GM18873 (cell line): ENCODE measurements at regions not wholly inside any gene's neighbourhood (a gene's known extent, or its start where the extent isn't known, plus 50 kb on each side); places are given as distances from the start of the nearest gene placed in this dataset.

ENCODE experiments used
- ATAC-seq: cut with Tn5 transposase; IDR thresholded peaks from one replicate; pipeline ENCODE4 v1.9.1; 2021; ENCODE audit warnings: mild to moderate bottlenecking, moderate library complexity, moderate number of reproducible peaks; ENCODE audit not compliant: unreplicated experiment, low FRiP score

GRCh38 chr11:28728666-28729065, 620.5 kb downstream of the METTL15 start:
- ATAC-seq, result no peak

GRCh38 chr11:28727254-28727653, 619.1 kb downstream of the METTL15 start:
- no peak for ATAC-seq

GRCh38 chr11:28726432-28726831, 618.2 kb downstream of the METTL15 start:
- no peak for ATAC-seq

- no peak for ATAC-seq
Measured at GRCh38 chr11:28715726-28716125, 607.5 kb downstream of the METTL15 start.

GRCh38 chr11:28713850-28714249, 605.7 kb downstream of the METTL15 start:
- ATAC-seq, result no peak

GRCh38 chr11:28708075-28708474, 599.9 kb downstream of the METTL15 start:
- ATAC-seq, result no peak

GRCh38 chr11:28704801-28705200, 596.6 kb downstream of the METTL15 start:
- no peak for ATAC-seq

GRCh38 chr11:28703371-28703770, 595.2 kb downstream of the METTL15 start:
- no peak for ATAC-seq

- no peak for ATAC-seq
Measured at GRCh38 chr11:28702871-28703270, 594.7 kb downstream of the METTL15 start.

- no peak for ATAC-seq
Measured at GRCh38 chr11:28702450-28702790, 594.2 kb downstream of the METTL15 start.

GRCh38 chr11:28701760-28702449, 593.7 kb downstream of the METTL15 start:
- no peak for ATAC-seq

GRCh38 chr11:28699701-28700100, 591.5 kb downstream of the METTL15 start:
- no peak for ATAC-seq

- ATAC-seq, result no peak
Measured at GRCh38 chr11:28697920-28698827, 590.0 kb downstream of the METTL15 start.

GRCh38 chr11:28696591-28696990, 588.4 kb downstream of the METTL15 start:
- no peak for ATAC-seq

GRCh38 chr11:28690746-28691145, 582.6 kb downstream of the METTL15 start:
- no peak for ATAC-seq

GRCh38 chr11:28684011-28684586, 575.9 kb downstream of the METTL15 start:
- no peak for ATAC-seq

GRCh38 chr11:28679795-28680468, 571.7 kb downstream of the METTL15 start:
- ATAC-seq, result no peak

GRCh38 chr11:28677721-28678120, 569.5 kb downstream of the METTL15 start:
- no peak for ATAC-seq

- ATAC-seq, result no peak
Measured at GRCh38 chr11:28675183-28675582, 567.0 kb downstream of the METTL15 start.

- ATAC-seq, result no peak
Measured at GRCh38 chr11:28674433-28675103, 566.4 kb downstream of the METTL15 start.
